Renal cortical epithelial cell (primary cell): ENCODE measurements at regions not wholly inside any gene's neighbourhood (a gene's known extent, or its start where the extent isn't known, plus 50 kb on each side); places are given as distances from the start of the nearest gene placed in this dataset.
A peak's percentile ranks its signal among the peaks of the same experiment; 100 is the strongest.

Experiments
- DNase-seq: peaks from one replicate; pipeline ENCODE4 v3.0.0-alpha.2; 2011; ENCODE audit warnings: low read depth

DNA sequence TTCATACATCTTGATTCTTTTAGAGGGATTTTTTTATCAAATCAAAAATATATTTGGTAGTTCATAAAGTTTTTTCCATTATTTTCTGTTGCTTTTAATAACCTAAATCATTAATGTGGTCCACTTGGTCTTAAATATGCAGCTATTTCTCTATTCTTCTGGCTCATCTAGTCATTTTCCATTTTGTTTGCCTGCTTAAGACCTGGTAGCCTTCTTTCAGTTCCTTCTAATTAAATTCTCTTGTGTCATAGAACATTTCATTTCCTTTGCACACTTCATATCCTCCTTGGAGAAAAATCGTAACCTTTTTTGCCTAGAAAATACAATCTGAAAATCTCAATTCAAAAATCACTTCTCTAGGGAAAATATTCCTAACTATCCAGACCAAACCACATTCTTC, 387.0 kb downstream of the LRFN5 start:
- no peak for DNase-seq

DNA sequence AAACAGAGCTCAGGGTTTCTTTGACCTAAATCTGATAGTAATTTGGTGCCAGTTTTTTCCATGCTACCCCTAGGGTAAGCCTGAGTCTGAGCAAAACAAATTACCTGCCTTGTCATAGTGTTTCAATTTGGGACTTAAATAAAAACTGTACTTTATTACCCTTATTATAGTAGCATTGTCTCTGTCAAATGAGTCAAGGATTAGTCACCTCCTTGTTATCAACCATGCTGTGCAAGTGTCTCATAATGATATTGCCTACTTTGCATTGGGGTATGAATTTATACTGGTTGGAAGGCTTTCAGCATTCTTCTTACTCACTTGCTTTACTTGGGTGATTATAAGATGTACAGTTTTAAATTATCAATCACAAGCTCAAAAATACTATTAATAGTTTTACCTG, 380.0 kb downstream of the LRFN5 start:
- peak; percentile 31 for DNase-seq

DNA sequence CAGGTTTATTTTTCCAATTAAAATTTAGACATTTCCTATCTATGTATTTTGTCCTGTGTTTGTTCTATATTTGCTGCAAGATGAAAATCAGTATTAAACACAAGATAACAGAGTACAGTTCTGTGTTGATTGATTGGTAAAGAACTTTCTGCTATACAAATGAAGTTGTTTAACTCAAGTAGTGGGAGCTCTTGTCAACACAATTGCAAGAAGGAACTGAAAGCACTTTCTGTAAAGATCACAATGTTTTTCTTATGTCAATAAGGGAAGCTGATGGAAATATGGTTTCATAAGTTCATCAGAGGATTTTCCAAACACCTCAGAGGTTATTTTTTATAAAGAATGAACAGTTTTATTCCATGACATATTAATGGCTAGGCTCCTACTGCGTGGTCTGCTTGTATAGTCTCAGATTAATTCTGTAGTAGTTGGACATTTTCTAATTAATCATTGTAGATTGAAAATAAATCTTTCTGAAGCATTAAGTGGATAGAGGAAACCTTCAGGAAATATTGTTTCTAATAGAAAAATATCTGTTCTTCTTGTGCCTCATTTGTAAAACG, 379.5 kb downstream of the LRFN5 start:
- DNase-seq = no peak

DNA sequence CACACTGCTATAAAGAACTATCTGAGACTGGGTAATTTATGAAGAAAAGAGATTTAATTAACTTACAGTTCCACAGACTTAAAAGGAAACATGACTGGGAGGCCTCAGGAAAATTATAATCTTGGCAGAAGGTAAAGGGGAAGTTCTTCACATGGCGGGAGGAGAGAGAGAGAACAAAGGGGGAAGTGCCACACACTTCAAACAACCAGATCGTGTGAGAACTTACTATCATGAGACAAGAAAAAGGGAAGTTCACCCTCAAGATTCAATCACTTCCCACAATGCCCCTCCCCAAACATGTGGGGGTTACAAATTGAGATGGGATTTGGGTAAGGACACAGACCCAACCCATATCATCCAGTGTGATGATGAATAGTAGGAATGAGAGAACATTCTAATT, 366.5 kb downstream of the LRFN5 start:
- DNase-seq = no peak

DNA sequence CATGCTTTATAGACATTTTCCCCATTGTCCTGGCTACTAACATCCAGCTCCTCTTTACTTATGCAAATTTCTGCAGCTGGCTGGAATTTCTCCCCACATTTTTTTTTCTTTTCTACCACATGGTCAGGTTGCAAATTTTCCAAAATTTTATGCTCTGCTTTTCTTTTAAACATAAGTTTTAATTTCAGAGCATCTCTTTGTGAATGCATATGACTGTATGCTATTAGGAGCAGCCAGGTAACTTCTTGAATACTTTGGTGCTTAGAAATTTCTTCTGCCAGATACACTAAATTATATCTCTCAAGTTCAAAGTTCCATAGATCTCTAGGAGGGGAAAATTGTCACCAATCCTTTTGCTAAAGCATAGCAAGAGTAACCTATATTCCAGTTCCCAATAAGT, 365.9 kb downstream of the LRFN5 start:
- DNase-seq = no peak

DNA sequence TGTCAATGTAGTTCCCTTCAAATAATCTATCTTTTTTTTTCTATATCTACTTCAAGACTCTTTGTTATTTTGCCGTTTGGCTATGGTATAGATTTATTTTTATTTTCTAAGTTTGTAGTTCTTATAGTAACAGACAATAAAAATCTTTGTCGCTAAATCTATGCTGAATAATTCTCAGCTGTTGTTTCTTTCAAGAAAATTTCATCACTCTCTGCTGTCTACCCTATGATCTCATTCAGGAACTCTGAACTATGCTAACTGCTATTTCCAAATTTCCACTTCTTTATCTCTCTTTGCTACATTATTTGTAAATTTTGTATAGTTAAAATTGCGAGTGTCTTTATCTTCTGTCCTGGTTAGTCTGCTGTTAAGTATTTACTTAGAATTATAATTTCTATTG, 353.6 kb downstream of the LRFN5 start:
- DNase-seq = no peak

DNA sequence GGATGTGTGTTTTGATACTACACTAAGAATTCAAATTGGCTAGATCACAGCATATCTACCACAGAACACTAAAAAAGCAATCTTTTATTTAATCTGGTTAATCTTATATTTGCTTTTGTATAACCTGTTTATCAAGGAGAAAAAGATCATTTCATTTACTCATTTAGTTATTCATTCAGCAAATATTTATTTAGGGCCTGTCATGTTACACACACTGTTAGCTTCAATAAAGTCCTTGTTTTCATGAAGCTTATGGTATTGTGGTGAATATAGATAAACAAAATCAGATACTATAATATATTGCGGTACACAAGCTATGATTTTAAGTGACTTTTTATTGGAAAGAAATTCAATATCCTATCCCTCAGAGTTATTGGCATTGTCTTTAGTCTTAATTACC, 350.8 kb downstream of the LRFN5 start:
- DNase-seq = no peak
